Tibial nerve (tissue), 4 donors: ENCODE measurements at regions not wholly inside any gene's neighbourhood (a gene's known extent, or its start where the extent isn't known, plus 50 kb on each side); places are given as distances from the start of the nearest gene placed in this dataset.
A peak's percentile ranks its signal among the peaks of the same experiment; 100 is the strongest.

Experiments used
- DNase-seq, 2 donors: peaks; one replicate each; pipeline ENCODE4 v3.0.0-alpha.2; 2019; ENCODE audit warnings: low spot score in 2 of 2
- H3K27ac ChIP-seq, 4 donors: fragments of 200-600 bp; sonication (generic) in 3 of 4; one replicate each; pipeline ENCODE4 v1.5.1; 2017 to 2019; ENCODE audit warnings: mild to moderate bottlenecking in 1 of 4
- H3K27me3 ChIP-seq, 2 donors: fragments of 200-600 bp; sonication (generic) in 1 of 2; one replicate each; pipeline versions ENCODE4 v1.5.1 to v1.6.0; 2017 to 2019
- H3K36me3 ChIP-seq, 3 donors: fragments of 200-600 bp; sonication (generic); one replicate each; pipeline ENCODE4 v1.5.1; 2018 to 2019
- H3K4me1 ChIP-seq, 4 donors: fragments of 200-600 bp; sonication (generic) in 3 of 4; one replicate each; pipeline ENCODE4 v1.5.1; 2017 to 2019
- H3K4me3 ChIP-seq, 4 donors: fragments of 200-600 bp; sonication (generic) in 3 of 4; one replicate each; pipeline ENCODE4 v1.5.1; 2017 to 2019; ENCODE audit warnings: mild to moderate bottlenecking in 1 of 4, moderate library complexity in 1 of 4
- H3K9me3 ChIP-seq, 4 donors: fragments of 200-600 bp; sonication (generic) in 3 of 4; one replicate each; pipeline ENCODE4 v1.5.1; 2017 to 2019
- CTCF ChIP-seq, 5 experiments: fragments of 200-600 bp in 3 of 5; fragments of 450-650 bp in 2 of 5; sonication (generic) in 3 of 5; IDR thresholded peaks; one replicate each; pipeline ENCODE4 v1.5.1; 2016 to 2019; ENCODE audit warnings: antibody characterized with exemption in 5 of 5, mild to moderate bottlenecking in 3 of 5, moderate library complexity in 2 of 5
- EP300 ChIP-seq, 2 donors: sonication (generic); formaldehyde crosslinking; IDR thresholded peaks; one replicate each; pipeline ENCODE4 v1.6.1; 2017; ENCODE audit warnings: antibody characterized with exemption in 2 of 2, mild to moderate bottlenecking in 1 of 2
- POLR2A ChIP-seq, 2 donors: fragments of 450-650 bp; IDR thresholded peaks; one replicate each; pipeline ENCODE4 v1.6.1; 2017; ENCODE audit warnings: antibody characterized with exemption in 2 of 2, mild to moderate bottlenecking in 2 of 2, moderate library complexity in 2 of 2
- WGBS, 2 donors: methylation state at CpG; one replicate each; pipeline ENCODE4 v1.1.5; 2018; 5-methylcytosine and 5-hydroxymethylcytosine counted together

- no peak for DNase-seq
- Histone ChIP-seq H3K27me3 (no peaks in the 10 kb centered on the region), H3K9me3 (no peaks in the 10 kb centered on the region), H3K27ac (peak overlapping the region in 3 of 4 donors; percentile 1 to 58 (median 41)), H3K4me3 (no peak overlapping the region), H3K4me1 (no peaks in the 10 kb centered on the region), H3K36me3 (no peaks in the 10 kb centered on the region)
- TF ChIP-seq EP300 (IDR thresholded peaks at IDR 0.05) (no peak), POLR2A (IDR thresholded peaks at IDR 0.05) (no peak), CTCF (IDR thresholded peaks at IDR 0.05) (no peak)
These were observed 1029.5 kb upstream of the GJE1 start for GRCh38 chr6:141103246-141103645.

GRCh38 chr6:141097471-141097870, 1035.3 kb upstream of the GJE1 start:
- TF ChIP-seq CTCF (IDR thresholded peaks at IDR 0.05) (no peak), POLR2A (IDR thresholded peaks at IDR 0.05) (no peak), EP300 (IDR thresholded peaks at IDR 0.05) (no peak)
- Histone ChIP-seq H3K4me3 (no peak overlapping the region), H3K36me3 (no peaks in the 10 kb centered on the region), H3K27me3 (no peaks in the 10 kb centered on the region), H3K4me1 (no peaks in the 10 kb centered on the region), H3K27ac (no peak overlapping the region), H3K9me3 (peaks cover 0 to 15% (median 2%) of the 10 kb centered on the region in 4 donors)
- WGBS, 2 donors: 80 to 89% methylated on average over 1 of the region's 1 CpG
- no peak for DNase-seq

- 73 to 74% methylated on average over 1 of the region's 1 CpG for WGBS, 2 donors
- TF ChIP-seq EP300 (IDR thresholded peaks at IDR 0.05): no peak
- TF ChIP-seq CTCF (IDR thresholded peaks at IDR 0.05): no peak
- no peak for TF ChIP-seq POLR2A (IDR thresholded peaks at IDR 0.05)
These were observed 1037.4 kb upstream of the GJE1 start for GRCh38 chr6:141095308-141095707.

GRCh38 chr6:141088171-141088570, 1044.6 kb upstream of the GJE1 start:
- TF ChIP-seq CTCF (IDR thresholded peaks at IDR 0.05): no peak
- no peak for TF ChIP-seq EP300 (IDR thresholded peaks at IDR 0.05)
- TF ChIP-seq POLR2A (IDR thresholded peaks at IDR 0.05): no peak
- H3K27me3 ChIP-seq: no peaks in the 10 kb centered on the region
- no peak for DNase-seq
- H3K9me3 ChIP-seq: peaks cover 0 to 4% (median 0%) of the 10 kb centered on the region in 4 donors
- no peaks in the 10 kb centered on the region for H3K4me1 ChIP-seq
- peak overlapping the region in 1 of 4 donors; percentile 3 for H3K27ac ChIP-seq
- no peaks in the 10 kb centered on the region for H3K36me3 ChIP-seq
- no peak overlapping the region for H3K4me3 ChIP-seq

More at GRCh38 chr6:141095308-141095707, 1037.4 kb upstream of the GJE1 start:
- no peaks in the 10 kb centered on the region for H3K36me3 ChIP-seq
- DNase-seq: no peak
- no peaks in the 10 kb centered on the region for H3K4me1 ChIP-seq
- H3K4me3 ChIP-seq: no peak overlapping the region
- H3K9me3 ChIP-seq: peaks cover 0 to 15% (median 2%) of the 10 kb centered on the region in 4 donors
- H3K27me3 ChIP-seq: no peaks in the 10 kb centered on the region
- no peak overlapping the region for H3K27ac ChIP-seq

GRCh38 chr6:141077355-141078333, 1055.1 kb upstream of the GJE1 start:
- H3K4me1 ChIP-seq: no peaks in the 10 kb centered on the region
- TF ChIP-seq EP300 (IDR thresholded peaks at IDR 0.05) (no peak), POLR2A (IDR thresholded peaks at IDR 0.05) (no peak), CTCF (IDR thresholded peaks at IDR 0.05) (no peak)
- DNase-seq: no peak
- no peaks in the 10 kb centered on the region for H3K27me3 ChIP-seq
- H3K36me3 ChIP-seq: no peaks in the 10 kb centered on the region
- no peaks in the 10 kb centered on the region for H3K9me3 ChIP-seq
- H3K27ac ChIP-seq: no peak overlapping the region
- 68 to 83% methylated on average over 8 of the region's 8 CpGs for WGBS, 2 donors
- no peak overlapping the region for H3K4me3 ChIP-seq
